KMS-11 (cell line): ENCODE measurements at regions not wholly inside any gene's neighbourhood (a gene's known extent, or its start where the extent isn't known, plus 50 kb on each side); places are given as distances from the start of the nearest gene placed in this dataset.

Source experiments
- H2AFZ ChIP-seq: fragments of 200-600 bp; sonication (generic); 2 replicates; pipeline ENCODE4 v1.6.1; 2016; ENCODE audit warnings: antibody characterized with exemption, mixed run types, low read depth
- H3K27ac ChIP-seq: fragments of 200-600 bp; sonication (generic); 2 replicates; pipeline ENCODE4 v1.6.1; 2016; ENCODE audit warnings: mild to moderate bottlenecking, mixed run types
- H3K27me3 ChIP-seq: fragments of 200-600 bp; sonication (generic); 2 replicates; pipeline ENCODE4 v1.6.1; 2017; ENCODE audit warnings: mild to moderate bottlenecking, low read depth, mixed run types, moderate library complexity; ENCODE audit not compliant: insufficient read depth
- H3K36me3 ChIP-seq: fragments of 200-600 bp; sonication (generic); 2 replicates; pipeline ENCODE4 v1.6.1; 2017; ENCODE audit warnings: mild to moderate bottlenecking, mixed run types; ENCODE audit not compliant: insufficient read depth
- H3K4me1 ChIP-seq: fragments of 200-600 bp; sonication (generic); 2 replicates; pipeline ENCODE4 v1.6.1; 2016; ENCODE audit warnings: mild to moderate bottlenecking, low read depth, mixed run types; ENCODE audit not compliant: poor library complexity, severe bottlenecking
- H3K4me2 ChIP-seq: fragments of 200-600 bp; sonication (generic); 2 replicates; pipeline ENCODE4 v1.7.0; 2016; ENCODE audit warnings: mild to moderate bottlenecking, mixed run types
- H3K4me3 ChIP-seq: fragments of 200-600 bp; sonication (generic); IDR thresholded peaks from 2 replicates; pipeline ENCODE4 v1.6.1; 2017; ENCODE audit warnings: low read depth, low read length, mixed read lengths; ENCODE audit not compliant: insufficient read depth
- H3K79me2 ChIP-seq: fragments of 200-600 bp; sonication (generic); 2 replicates; pipeline ENCODE4 v1.6.1; 2016; ENCODE audit warnings: low read depth, mixed run types; ENCODE audit not compliant: insufficient read depth
- H3K9ac ChIP-seq: fragments of 200-600 bp; sonication (generic); 2 replicates; pipeline ENCODE4 v1.6.1; 2016; ENCODE audit warnings: mild to moderate bottlenecking, mixed run types
- H4K20me1 ChIP-seq: fragments of 200-600 bp; sonication (generic); 2 replicates; pipeline ENCODE4 v1.6.1; 2016; ENCODE audit warnings: mild to moderate bottlenecking, mixed run types; ENCODE audit not compliant: insufficient read depth
- CTCF ChIP-seq: fragments of 200-600 bp; sonication (generic); conservative IDR thresholded peaks from 2 replicates; pipeline ENCODE4 v1.6.1; 2017; ENCODE audit warnings: low read depth, mild to moderate bottlenecking, antibody characterized with exemption, low read length, moderate library complexity, mixed read lengths

- Histone ChIP-seq H3K4me2 (no peak overlapping the region), H3K27ac (no peak overlapping the region), H3K4me1 (no peaks in the 10 kb centered on the region), H3K4me3 (no peak overlapping the region), H4K20me1 (no peaks in the 10 kb centered on the region), H3K9ac (no peak overlapping the region), H3K79me2 (no peaks in the 10 kb centered on the region), H3K27me3 (no peaks in the 10 kb centered on the region), H3K36me3 (no peaks in the 10 kb centered on the region), H2AFZ (no peak overlapping the region)
- no peak for TF ChIP-seq CTCF
Measured at GRCh38 chr5:57831932-57832331, 349.3 kb upstream of the ACTBL2 start.

GRCh38 chr5:57831090-57831489 lies 348.5 kb upstream of the ACTBL2 start:
- H2AFZ ChIP-seq = no peak overlapping the region
- H3K4me2 ChIP-seq = no peak overlapping the region
- no peak for TF ChIP-seq CTCF

GRCh38 chr5:57828221-57828620 lies 345.6 kb upstream of the ACTBL2 start:
- no peaks in the 10 kb centered on the region for H3K79me2 ChIP-seq
- no peak overlapping the region for H3K4me3 ChIP-seq
- H3K27ac ChIP-seq = no peak overlapping the region
- no peaks in the 10 kb centered on the region for H3K27me3 ChIP-seq
- no peak overlapping the region for H3K4me2 ChIP-seq
- H2AFZ ChIP-seq = no peak overlapping the region
- no peak for TF ChIP-seq CTCF
- H4K20me1 ChIP-seq = no peaks in the 10 kb centered on the region
- no peaks in the 10 kb centered on the region for H3K4me1 ChIP-seq
- no peak overlapping the region for H3K9ac ChIP-seq
- no peaks in the 10 kb centered on the region for H3K36me3 ChIP-seq

More at GRCh38 chr5:57831090-57831489, 348.5 kb upstream of the ACTBL2 start:
- Histone ChIP-seq H3K9ac (no peak overlapping the region), H4K20me1 (no peaks in the 10 kb centered on the region), H3K36me3 (no peaks in the 10 kb centered on the region), H3K79me2 (no peaks in the 10 kb centered on the region), H3K27me3 (no peaks in the 10 kb centered on the region), H3K27ac (no peak overlapping the region), H3K4me3 (no peak overlapping the region), H3K4me1 (no peaks in the 10 kb centered on the region)

- Histone ChIP-seq H3K27me3 (no peaks in the 10 kb centered on the region), H3K79me2 (no peaks in the 10 kb centered on the region), H3K27ac (no peak overlapping the region), H3K36me3 (no peaks in the 10 kb centered on the region), H2AFZ (no peak overlapping the region), H3K4me3 (no peak overlapping the region), H3K4me1 (no peaks in the 10 kb centered on the region), H3K4me2 (no peak overlapping the region), H4K20me1 (no peaks in the 10 kb centered on the region), H3K9ac (no peak overlapping the region)
- no peak for TF ChIP-seq CTCF
Measured at GRCh38 chr5:57825031-57825686, 342.5 kb upstream of the ACTBL2 start.
